ENCODE measurements at regions not wholly inside any gene's neighbourhood (a gene's known extent, or its start where the extent isn't known, plus 50 kb on each side); places are given as distances from the start of the nearest gene placed in this dataset.

DNA sequence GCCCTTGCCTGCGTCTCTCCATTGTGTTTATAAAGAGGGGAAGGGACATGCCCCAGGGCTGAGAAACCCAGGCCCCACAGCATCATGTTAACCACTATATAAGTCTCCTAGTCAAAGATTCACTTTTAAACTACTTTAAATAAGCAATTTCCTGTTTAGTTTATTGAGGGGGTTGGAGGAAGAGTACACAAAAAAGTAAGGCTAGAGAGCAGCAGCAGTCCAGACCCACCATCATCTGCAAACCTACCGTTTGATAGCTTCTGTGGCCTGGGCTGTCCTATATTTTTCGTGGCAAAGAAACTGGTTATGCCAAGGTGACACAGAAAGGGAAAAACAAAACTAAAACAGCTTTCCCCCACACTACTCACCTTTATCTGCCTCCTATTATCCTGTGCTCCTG, 646.1 kb downstream of the IRS1 start:
- no peak for DNase-seq

- DNase-seq: no peak
These were observed 648.5 kb downstream of the IRS1 start for GRCh38 chr2:226151157-226151556.

GRCh38 chr2:226143091-226143490, 656.5 kb downstream of the IRS1 start:
- no peak for DNase-seq

DNA sequence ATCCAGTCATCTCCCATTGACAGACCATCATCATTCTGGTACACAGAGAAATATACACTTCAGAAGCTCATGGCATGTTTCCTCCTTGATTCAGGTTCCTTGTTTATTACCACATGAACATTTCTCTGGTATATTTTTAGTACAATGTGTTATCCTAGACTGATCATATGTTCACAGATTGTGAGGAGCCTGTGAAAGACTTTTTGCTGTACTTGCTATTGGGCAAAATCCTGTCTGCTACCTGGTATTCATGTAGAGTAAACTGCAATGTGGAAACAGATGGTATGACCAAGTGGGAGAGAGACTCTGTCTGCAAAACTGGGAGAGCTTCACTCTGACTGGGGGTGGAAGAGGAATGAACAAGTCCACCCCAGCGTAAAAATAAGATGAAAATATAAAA, 657.2 kb downstream of the IRS1 start:
- DNase-seq: no peak

DNA sequence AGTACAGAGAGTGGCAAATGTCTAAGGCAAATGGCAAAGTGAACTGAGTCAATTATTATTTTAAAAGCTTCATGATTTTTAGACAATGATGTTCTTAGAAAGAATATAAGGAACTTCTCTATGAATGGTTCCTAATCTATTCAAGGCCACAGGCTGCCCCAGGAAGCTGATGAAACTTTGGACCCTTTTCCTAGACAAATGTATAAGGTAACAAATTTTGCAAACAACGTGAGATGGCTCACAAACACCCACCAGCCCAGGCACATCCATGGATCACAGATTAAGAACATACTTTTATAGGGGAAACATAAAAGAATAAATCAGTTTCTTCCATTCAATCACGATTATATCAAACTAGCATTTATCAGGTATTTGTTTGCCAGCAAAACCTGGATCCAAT, 659.0 kb downstream of the IRS1 start:
- no peak for DNase-seq

GRCh38 chr2:226139759-226140158, 659.9 kb downstream of the IRS1 start:
- peak; percentile 56 to 59 for DNase-seq

DNA sequence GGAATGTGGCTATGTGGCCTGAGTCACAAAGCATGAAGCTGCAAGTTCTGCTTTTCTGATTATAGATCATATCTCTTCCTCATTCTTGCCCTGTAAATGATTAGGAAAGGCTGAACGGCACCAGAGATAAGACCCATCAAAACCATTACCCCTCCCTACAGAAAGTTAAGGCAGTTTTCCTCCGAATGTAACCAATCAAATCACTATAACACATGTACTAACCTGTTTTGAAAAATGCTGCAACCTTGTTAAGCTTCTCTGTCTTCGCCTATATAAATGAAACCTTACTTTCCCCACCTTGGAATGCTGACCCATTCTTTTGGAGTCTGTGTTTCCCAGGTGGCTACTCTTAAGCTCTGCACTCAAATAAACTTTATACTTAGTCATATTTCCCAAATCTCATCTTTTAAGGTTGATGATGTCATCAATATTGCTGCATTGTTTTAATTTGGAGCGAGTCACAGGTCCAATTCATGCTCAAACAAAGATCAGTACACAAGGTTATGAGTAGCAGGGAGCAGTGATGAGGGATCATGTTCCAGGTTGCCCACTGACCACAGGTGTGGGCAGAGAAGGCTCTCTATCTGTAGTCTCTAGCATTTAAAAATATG, 662.3 kb downstream of the IRS1 start:
- peak; percentile 59 to 65 for DNase-seq

- DNase-seq: peak; percentile 71 to 73
These were observed 662.9 kb downstream of the IRS1 start for GRCh38 chr2:226136739-226137138.

- no peak for DNase-seq
These were observed 663.6 kb downstream of the IRS1 start for GRCh38 chr2:226135861-226136548.

DNA sequence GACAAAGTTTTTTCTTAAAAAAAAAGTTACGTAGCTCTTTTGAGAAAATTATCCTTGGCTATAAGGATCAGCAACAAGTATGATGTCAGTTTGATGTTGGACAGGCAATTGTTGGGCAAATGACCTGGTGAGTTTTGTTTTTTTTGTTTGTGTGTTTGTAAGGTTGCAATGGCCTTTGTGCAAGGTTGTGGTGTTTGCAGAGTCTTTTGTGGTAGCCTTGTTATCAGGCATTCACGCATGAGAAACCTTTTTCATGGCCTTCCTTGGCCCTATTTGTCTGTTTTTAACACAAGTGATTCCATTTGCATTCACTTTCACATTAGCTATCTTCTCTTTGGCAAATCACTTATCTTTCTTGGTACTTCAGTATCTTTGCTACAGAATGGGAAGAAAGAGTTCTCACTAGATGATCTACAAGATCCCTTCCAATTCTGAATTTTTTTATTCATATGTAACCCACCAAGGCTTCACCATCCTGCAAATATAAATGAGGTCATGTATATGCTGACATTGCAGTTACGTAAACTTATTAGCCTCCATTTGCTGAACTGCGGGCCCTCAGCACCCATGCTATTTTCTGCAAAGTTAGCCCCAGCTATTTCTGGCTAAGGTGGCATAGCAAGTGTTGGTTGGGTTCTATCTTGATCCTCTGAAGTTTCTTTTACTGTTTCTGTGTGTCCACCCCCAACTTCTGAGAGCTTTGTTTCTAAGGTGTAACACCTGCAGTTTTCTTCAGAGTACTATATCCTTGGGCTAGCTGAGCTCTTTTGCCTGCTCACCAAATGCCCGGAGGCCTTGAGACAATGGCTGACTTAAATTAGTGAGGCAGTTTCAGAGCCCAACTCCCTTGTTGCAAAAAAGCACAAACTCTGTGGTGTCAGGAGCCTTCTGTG, 667.1 kb downstream of the IRS1 start:
- no peak for DNase-seq

DNA sequence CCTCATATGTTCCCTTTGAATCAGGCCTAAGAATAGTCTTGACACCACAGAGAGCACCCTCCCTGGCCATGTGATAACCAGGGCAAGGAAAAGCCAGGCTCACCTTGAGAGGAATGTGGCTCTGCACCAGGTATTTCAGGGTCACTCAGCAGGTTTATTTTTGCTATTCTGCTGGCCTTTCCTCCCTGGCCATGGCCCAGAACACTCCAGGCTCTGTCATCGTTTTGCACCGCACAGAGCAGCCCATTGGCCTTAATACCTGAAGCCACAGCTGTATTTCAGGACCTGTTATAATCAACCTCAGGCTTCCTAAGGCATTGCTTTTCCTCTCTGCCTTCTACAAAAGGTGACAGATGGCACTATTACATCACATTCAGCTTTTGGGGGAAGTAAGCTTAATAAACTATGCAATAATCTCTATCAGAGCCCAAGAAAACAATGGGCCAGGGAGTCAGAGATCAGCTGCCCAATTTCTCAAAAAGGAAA, 668.3 kb downstream of the IRS1 start:
- DNase-seq: peak; percentile 37 to 58

GRCh38 chr2:226130192-226130591, 669.4 kb downstream of the IRS1 start:
- DNase-seq: no peak

GRCh38 chr2:226127682-226128081, 671.9 kb downstream of the IRS1 start:
- no peak for DNase-seq

DNA sequence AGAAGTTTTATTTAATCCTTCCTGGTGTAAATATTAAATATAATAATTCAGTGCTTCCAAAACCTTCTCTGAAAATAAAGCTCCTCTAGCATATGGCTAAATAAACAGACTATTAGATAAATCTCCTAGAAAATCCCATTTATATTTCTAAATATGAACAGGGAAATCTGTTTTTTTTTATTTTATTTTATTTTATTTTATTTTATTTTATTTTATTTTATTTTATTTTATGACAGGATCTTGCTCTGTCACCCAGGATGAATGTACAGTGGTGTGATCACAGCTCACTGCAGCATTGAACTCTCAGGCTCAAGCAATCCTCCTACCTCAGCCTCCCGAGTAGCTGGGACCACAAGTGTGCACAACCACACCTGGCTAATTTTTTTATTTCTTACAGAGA, 673.5 kb downstream of the IRS1 start:
- DNase-seq: no peak

- DNase-seq: no peak
These were observed 674.3 kb downstream of the IRS1 start for GRCh38 chr2:226125176-226125883.

GRCh38 chr2:226124548-226125011, 675.0 kb downstream of the IRS1 start:
- DNase-seq: no peak

- no peak for DNase-seq
These were observed 676.3 kb downstream of the IRS1 start for GRCh38 chr2:226123300-226123699.

DNA sequence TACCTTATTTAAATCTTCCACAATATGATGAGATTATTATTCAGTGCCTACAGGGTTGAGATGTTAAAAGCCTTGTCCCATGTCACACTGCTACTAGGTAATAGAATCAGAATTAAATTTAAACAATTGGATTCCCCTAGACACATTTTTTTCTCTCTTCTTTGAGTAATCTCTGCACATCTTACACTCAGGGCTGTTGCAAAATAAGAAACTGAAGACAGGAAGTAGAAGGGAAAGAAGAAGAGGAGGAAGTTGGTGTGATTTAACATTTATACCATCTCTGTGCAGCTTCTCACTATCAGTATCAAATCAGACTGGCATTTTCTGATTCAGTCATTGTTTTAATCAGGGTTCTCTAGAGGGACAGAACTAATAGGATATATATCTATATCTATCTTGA, 677.6 kb downstream of the IRS1 start:
- peak; percentile 23 to 75 for DNase-seq

- peak; percentile 24 to 32 for DNase-seq
These were observed 678.4 kb downstream of the IRS1 start for GRCh38 chr2:226121046-226121738.

DNA sequence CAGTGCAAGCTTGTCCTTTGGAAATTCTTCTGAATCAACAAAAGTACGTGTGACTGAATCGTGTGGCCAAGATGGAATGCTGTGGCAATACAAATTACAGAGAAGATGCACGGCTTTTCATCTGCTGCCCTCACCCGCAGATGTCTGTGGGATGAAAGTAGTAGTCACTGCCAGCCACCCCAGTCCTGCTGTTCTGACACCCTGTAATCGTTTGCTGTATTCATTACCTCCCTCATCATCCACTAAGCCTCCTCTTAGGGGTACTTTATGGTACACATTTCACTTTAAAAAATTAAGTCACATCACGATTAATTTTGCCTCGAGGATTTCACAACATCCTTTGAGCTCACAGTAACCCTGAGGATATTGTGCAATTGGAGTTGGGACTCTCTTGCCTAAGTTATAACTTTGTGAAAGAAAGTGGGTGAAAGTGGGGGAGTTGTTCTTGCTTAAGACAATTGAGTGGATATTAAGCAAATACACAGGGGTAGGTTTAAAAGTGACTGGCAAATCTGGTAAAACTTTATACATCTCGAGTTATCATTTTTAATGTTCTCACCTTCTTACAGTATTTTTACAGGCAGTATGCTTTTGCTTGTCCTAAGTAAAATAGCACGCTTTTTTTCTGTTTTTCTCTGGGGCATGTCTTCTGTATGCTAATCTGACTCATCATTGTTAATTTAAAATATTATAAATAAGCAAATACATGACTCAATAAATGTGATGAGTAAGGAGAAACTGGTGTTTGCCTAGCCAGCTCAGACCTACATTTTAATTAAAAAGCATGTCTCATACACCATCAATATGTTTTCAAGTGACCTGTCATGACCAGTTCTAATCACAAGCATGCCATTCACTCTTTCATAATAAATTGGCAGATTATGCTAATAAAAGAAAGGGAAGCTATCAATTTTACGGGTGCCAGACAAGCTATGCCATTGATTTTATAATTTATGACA, 680.9 kb downstream of the IRS1 start:
- DNase-seq: peak; percentile 91 to 98
